HCT116 (cell line): ENCODE measurements at regions not wholly inside any gene's neighbourhood (a gene's known extent, or its start where the extent isn't known, plus 50 kb on each side); places are given as distances from the start of the nearest gene placed in this dataset.

ENCODE experiments used
- ATAC-seq: fragments of 200-7000 bp; cut with Tn5 transposase; 2 replicates; pipeline ENCODE4 v1.9.1; 2020; ENCODE audit warnings: mild to moderate bottlenecking, moderate library complexity
- BruUV-seq: library from RNA; stranded (reverse); fragments of 400-500 nt; replicated peaks from 2 replicates; lab custom pipeline; 2021; lab: Mats Ljungman, UMichigan
- CTCF ChIA-PET: fragments of 300-600 bp; sonication (Branson Sonifier 250); formaldehyde crosslinking; loops from one replicate; lab custom pipeline; 2021; ENCODE audit warnings: antibody characterized with exemption; lab: Charles Lee
- POLR2A ChIA-PET: fragments of 300-600, 350-600 bp; sonication (Branson Sonifier 250); formaldehyde crosslinking; loops from one replicate; lab custom pipeline; 2021; ENCODE audit warnings: antibody characterized with exemption; lab: Charles Lee
- RAD21 ChIA-PET, 2 experiments: fragments of 300-600 bp; sonication (Branson Sonifier 250); formaldehyde crosslinking; loops; one replicate each; lab custom pipeline; 2023; ENCODE audit warnings: low total read pairs in 2 of 2; ENCODE audit not compliant: uncharacterized antibody in 2 of 2, unreplicated experiment in 2 of 2, low non-redundant PET in 1 of 2; lab: Charles Lee
- DNase-seq: peaks from one replicate; pipeline ENCODE4 v3.0.0-alpha.2; 2010; ENCODE audit warnings: low read depth, low spot score
- H2AFZ ChIP-seq: fragments of 200-600 bp; shearing (Covaris generic), sonication (generic); 2 replicates; pipeline ENCODE4 v1.6.1; 2017; ENCODE audit warnings: low read depth, mixed run types, mixed read lengths, antibody characterized with exemption, low read length; ENCODE audit not compliant: poor library complexity, severe bottlenecking
- H3K27ac ChIP-seq: 2 replicates; pipeline ENCODE4 v1.5.1; 2012; ENCODE audit warnings: low read depth, low read length
- H3K27me3 ChIP-seq: fragments of 200-600 bp; sonication (generic); 2 replicates; pipeline ENCODE4 v1.6.1; 2016; ENCODE audit warnings: mixed run types, low read length, mixed read lengths; ENCODE audit not compliant: insufficient read depth
- H3K36me3 ChIP-seq, 2 experiments: fragments of 200-500 bp in 1 of 2; fragments of 200-600 bp in 1 of 2; sonication (Bioruptor generic) in 1 of 2; sonication (generic) in 1 of 2; 2 replicates each; pipeline versions ENCODE4 v1.5.1 to v1.6.1; 2014 to 2016; ENCODE audit warnings: low read length in 2 of 2, inconsistent platforms in 1 of 2, mixed read lengths in 1 of 2, mixed run types in 1 of 2; ENCODE audit not compliant: insufficient read depth in 2 of 2, control insufficient read depth in 1 of 2
- H3K4me1 ChIP-seq, 2 experiments: fragments of 200-600 bp in 1 of 2; sonication (generic) in 1 of 2; 2 replicates each; pipeline versions ENCODE4 v1.5.1 to v1.6.1; 2012 to 2017; ENCODE audit warnings: low read length in 2 of 2, inconsistent platforms in 1 of 2, mild to moderate bottlenecking in 1 of 2, mixed read lengths in 1 of 2, mixed run types in 1 of 2, moderate library complexity in 1 of 2; ENCODE audit not compliant: insufficient read depth in 2 of 2, control insufficient read depth in 1 of 2
- H3K4me2 ChIP-seq: fragments of 200-600 bp; sonication (generic); 2 replicates; pipeline ENCODE4 v1.6.1; 2017; ENCODE audit warnings: mixed run types, low read length, mixed read lengths
- H3K4me3 ChIP-seq, 2 experiments: fragments of 200-600 bp in 1 of 2; sonication (generic) in 1 of 2; replicated peaks in 1 of 2; 2 replicates each; pipeline ENCODE4 v1.5.1; 2011 to 2016; ENCODE audit warnings: low read length in 2 of 2, control low read depth in 1 of 2, low read depth in 1 of 2, mild to moderate bottlenecking in 1 of 2, mixed read lengths in 1 of 2, mixed run types in 1 of 2
- H3K79me2 ChIP-seq: fragments of 200-600 bp; sonication (generic); 2 replicates; pipeline ENCODE4 v1.6.1; 2017; ENCODE audit warnings: mild to moderate bottlenecking, mixed run types, low read length, moderate library complexity, mixed read lengths; ENCODE audit not compliant: insufficient read depth
- H3K9ac ChIP-seq: fragments of 200-600 bp; sonication (generic); 2 replicates; pipeline ENCODE4 v1.6.1; 2016; ENCODE audit warnings: low read length, mixed read lengths
- H3K9me2 ChIP-seq: fragments of 200-600 bp; sonication (generic), shearing (Covaris generic); 2 replicates; pipeline ENCODE4 v1.6.1; 2017; ENCODE audit warnings: mixed run types, mild to moderate bottlenecking, moderate library complexity; ENCODE audit not compliant: insufficient read depth
- H3K9me3 ChIP-seq, 2 experiments: fragments of 200-500 bp in 1 of 2; fragments of 200-600 bp in 1 of 2; sonication (Bioruptor generic) in 1 of 2; sonication (generic) in 1 of 2; 2 replicates each; pipeline ENCODE4 v1.6.1; 2014 to 2017; ENCODE audit warnings: low read length in 2 of 2, mixed read lengths in 2 of 2, inconsistent platforms in 1 of 2, low read depth in 1 of 2, mild to moderate bottlenecking in 1 of 2, mixed run types in 1 of 2, moderate library complexity in 1 of 2; ENCODE audit not compliant: control insufficient read depth in 1 of 2, insufficient read depth in 1 of 2
- H4K20me1 ChIP-seq: fragments of 200-600 bp; sonication (generic), shearing (Covaris generic); 2 replicates; pipeline ENCODE4 v1.6.1; 2017; ENCODE audit warnings: mixed run types, mild to moderate bottlenecking, moderate library complexity; ENCODE audit not compliant: insufficient read depth
- ATF3 ChIP-seq: IDR thresholded peaks from 2 replicates; pipeline ENCODE4 v1.6.1; 2012
- CBX3 ChIP-seq: IDR thresholded peaks from 2 replicates; pipeline ENCODE4 v1.6.1; 2012; ENCODE audit warnings: low read depth
- CEBPB ChIP-seq: IDR thresholded peaks from 2 replicates; pipeline ENCODE4 v1.6.1; 2012; ENCODE audit warnings: low read depth
- CTCF ChIP-seq, 3 experiments: fragments of 200-600 bp in 1 of 3; sonication (generic) in 1 of 3; IDR thresholded peaks in 2 of 3; conservative IDR thresholded peaks in 1 of 3; 2 replicates each; pipeline ENCODE4 v1.5.1; 2012 to 2017; ENCODE audit warnings: low read depth in 2 of 3, low read length in 2 of 3, antibody characterized with exemption in 1 of 3, borderline replicate concordance in 1 of 3, control low read depth in 1 of 3, mild to moderate bottlenecking in 1 of 3, mixed read lengths in 1 of 3, mixed run types in 1 of 3, moderate library complexity in 1 of 3; ENCODE audit not compliant: insufficient read depth in 1 of 3
- EZH2 ChIP-seq: fragments of 200-600 bp; sonication (generic); IDR thresholded peaks from 2 replicates; pipeline ENCODE4 v1.6.1; 2017; ENCODE audit warnings: antibody characterized with exemption, mixed run types
- EZH2phosphoT487 ChIP-seq: fragments of 200-600 bp; IDR thresholded peaks from 2 replicates; pipeline ENCODE4 v1.6.1; 2018; ENCODE audit warnings: antibody characterized with exemption, borderline replicate concordance
- FOSL1 ChIP-seq: IDR thresholded peaks from 2 replicates; pipeline ENCODE4 v1.6.1; 2012; ENCODE audit warnings: low read depth
- JUND ChIP-seq: IDR thresholded peaks from 2 replicates; pipeline ENCODE4 v1.6.1; 2012
- MAX ChIP-seq: IDR thresholded peaks from 2 replicates; pipeline ENCODE4 v1.6.1; 2012
- POLR2A ChIP-seq: IDR thresholded peaks from 2 replicates; pipeline ENCODE4 v1.7.0; 2011; ENCODE audit warnings: borderline replicate concordance; ENCODE audit not compliant: insufficient read depth, insufficient read length; ENCODE audit errors: extremely low read depth
- POLR2AphosphoS5 ChIP-seq: IDR thresholded peaks from 2 replicates; pipeline ENCODE4 v1.6.1; 2011; ENCODE audit warnings: mild to moderate bottlenecking, low read depth, low read length, moderate library complexity
- RAD21 ChIP-seq: IDR thresholded peaks from 2 replicates; pipeline ENCODE4 v1.6.1; 2012; ENCODE audit warnings: low read depth, mild to moderate bottlenecking
- REST ChIP-seq: IDR thresholded peaks from 2 replicates; pipeline ENCODE4 v1.6.1; 2012; ENCODE audit warnings: low read depth
- SIN3A ChIP-seq: IDR thresholded peaks from 2 replicates; pipeline ENCODE4 v1.6.1; 2012; ENCODE audit warnings: low read depth
- SP1 ChIP-seq: IDR thresholded peaks from 2 replicates; pipeline ENCODE4 v1.6.1; 2012; ENCODE audit warnings: low read depth
- SRF ChIP-seq: IDR thresholded peaks from 2 replicates; pipeline ENCODE4 v1.6.1; 2012; ENCODE audit warnings: low read depth
- TCF7L2 ChIP-seq: IDR thresholded peaks from 2 replicates; pipeline ENCODE4 v1.7.0; 2011; ENCODE audit warnings: borderline replicate concordance, inconsistent platforms; ENCODE audit not compliant: insufficient read depth, insufficient read length; ENCODE audit errors: extremely low read depth
- YY1 ChIP-seq: IDR thresholded peaks from 2 replicates; pipeline ENCODE4 v1.6.1; 2011; ENCODE audit warnings: low read length, low read depth, moderate library complexity, mild to moderate bottlenecking; ENCODE audit not compliant: insufficient replicate concordance; ENCODE audit errors: extremely low read depth
- ZBTB33 ChIP-seq: IDR thresholded peaks from 2 replicates; pipeline ENCODE4 v1.6.1; 2011; ENCODE audit warnings: mild to moderate bottlenecking, low read length, moderate library complexity; ENCODE audit not compliant: insufficient replicate concordance; ENCODE audit errors: extremely low read depth
- ZNF274 ChIP-seq: fragments of 200-500 bp; sonication (Bioruptor generic); IDR thresholded peaks from 2 replicates; pipeline ENCODE4 v1.6.1; 2014; ENCODE audit warnings: mild to moderate bottlenecking, low read depth, low read length, inconsistent platforms
- intact Hi-C: fragments of 100-400 bp; cut with micrococcal nuclease; formaldehyde crosslinking; loops from 2 replicates; pipeline ENCODE4 v1.10.0; 2022

- BruUV-seq = no TSS peak
- ATAC-seq (no peak), DNase-seq (no peak)
- Histone ChIP-seq H3K9me2 (no peaks in the 10 kb centered on the region), H3K27ac (no peak overlapping the region), H3K36me3 (no peaks in the 10 kb centered on the region), H3K27me3 (no peaks in the 10 kb centered on the region), H3K4me1 (no peaks in the 10 kb centered on the region), H3K4me2 (no peak overlapping the region), H3K9ac (no peak overlapping the region), H4K20me1 (no peaks in the 10 kb centered on the region), H3K4me3 (no peak overlapping the region), H3K9me3 (no peaks in the 10 kb centered on the region), H2AFZ (no peak overlapping the region), H3K79me2 (no peaks in the 10 kb centered on the region)
- ChIA-PET RAD21 (no interaction called here), POLR2A (no interaction called here), CTCF (no interaction called here)
- TF ChIP-seq CTCF (IDR thresholded peaks at IDR 0.05 in 2 of 3, conservative IDR thresholded peaks at IDR 0.05 in 1 of 3; ENCODE audit: borderline replicate concordance in 1 of 3, insufficient read depth in 1 of 3, low read depth in 2 of 3, low read length in 2 of 3) (no peak), TCF7L2 (no peak), POLR2A (no peak), EZH2 (no peak), JUND (no peak), YY1 (no peak), SRF (no peak), ATF3 (no peak), POLR2AphosphoS5 (no peak), CEBPB (no peak), SIN3A (no peak), SP1 (no peak), CBX3 (no peak), FOSL1 (no peak), RAD21 (no peak), ZBTB33 (no peak), ZNF274 (no peak), MAX (no peak), REST (no peak), EZH2phosphoT487 (no peak)
- intact Hi-C loops = loop anchor here (5.0 to 10.0 kb wide), 4 partner anchors 432 to 867 kb away; no protein-coding TSS in a partner anchor
Observed at GRCh38 chr1:185674201-185674600, 60.0 kb upstream of the HMCN1 start.
